C4-2B (cell line): ENCODE measurements at regions not wholly inside any gene's neighbourhood (a gene's known extent, or its start where the extent isn't known, plus 50 kb on each side); places are given as distances from the start of the nearest gene placed in this dataset.

Experiments
- ZFX ChIP-seq: fragments of 450-650 bp; IDR thresholded peaks from 2 replicates; pipeline ENCODE4 v1.6.1; 2017
- TF ChIP-seq, protein P1 (sequence below): fragments of 450-650 bp; conservative IDR thresholded peaks from 2 replicates; pipeline ENCODE4 v1.5.1; 2017; ENCODE audit warnings: mild to moderate bottlenecking

DNA sequence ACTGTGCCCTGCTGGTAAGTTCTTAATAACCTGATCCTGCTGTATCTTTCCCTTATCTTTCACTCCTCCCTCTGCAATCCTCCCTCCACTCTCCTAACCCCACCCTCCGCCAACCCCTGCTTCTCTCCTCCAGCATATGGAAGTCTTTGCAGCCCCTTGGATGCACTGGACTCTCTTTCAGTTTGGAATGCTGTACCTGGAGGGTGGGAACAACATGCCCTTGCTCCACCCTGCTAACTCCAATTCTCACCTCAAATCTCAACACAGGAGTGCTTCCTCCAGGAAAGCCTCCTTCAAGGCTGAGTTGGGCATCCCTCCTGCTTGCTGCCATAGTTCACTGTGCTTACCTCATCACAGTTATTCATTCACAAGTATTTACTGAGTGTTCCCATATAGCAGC lies 52.8 kb upstream of the LDLRAD3 start:
- TF ChIP-seq, protein P1, sequence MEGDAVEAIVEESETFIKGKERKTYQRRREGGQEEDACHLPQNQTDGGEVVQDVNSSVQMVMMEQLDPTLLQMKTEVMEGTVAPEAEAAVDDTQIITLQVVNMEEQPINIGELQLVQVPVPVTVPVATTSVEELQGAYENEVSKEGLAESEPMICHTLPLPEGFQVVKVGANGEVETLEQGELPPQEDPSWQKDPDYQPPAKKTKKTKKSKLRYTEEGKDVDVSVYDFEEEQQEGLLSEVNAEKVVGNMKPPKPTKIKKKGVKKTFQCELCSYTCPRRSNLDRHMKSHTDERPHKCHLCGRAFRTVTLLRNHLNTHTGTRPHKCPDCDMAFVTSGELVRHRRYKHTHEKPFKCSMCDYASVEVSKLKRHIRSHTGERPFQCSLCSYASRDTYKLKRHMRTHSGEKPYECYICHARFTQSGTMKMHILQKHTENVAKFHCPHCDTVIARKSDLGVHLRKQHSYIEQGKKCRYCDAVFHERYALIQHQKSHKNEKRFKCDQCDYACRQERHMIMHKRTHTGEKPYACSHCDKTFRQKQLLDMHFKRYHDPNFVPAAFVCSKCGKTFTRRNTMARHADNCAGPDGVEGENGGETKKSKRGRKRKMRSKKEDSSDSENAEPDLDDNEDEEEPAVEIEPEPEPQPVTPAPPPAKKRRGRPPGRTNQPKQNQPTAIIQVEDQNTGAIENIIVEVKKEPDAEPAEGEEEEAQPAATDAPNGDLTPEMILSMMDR, result no peak
- no peak for TF ChIP-seq ZFX
